ENCODE measurements at regions not wholly inside any gene's neighbourhood (a gene's known extent, or its start where the extent isn't known, plus 50 kb on each side); places are given as distances from the start of the nearest gene placed in this dataset.

DNA sequence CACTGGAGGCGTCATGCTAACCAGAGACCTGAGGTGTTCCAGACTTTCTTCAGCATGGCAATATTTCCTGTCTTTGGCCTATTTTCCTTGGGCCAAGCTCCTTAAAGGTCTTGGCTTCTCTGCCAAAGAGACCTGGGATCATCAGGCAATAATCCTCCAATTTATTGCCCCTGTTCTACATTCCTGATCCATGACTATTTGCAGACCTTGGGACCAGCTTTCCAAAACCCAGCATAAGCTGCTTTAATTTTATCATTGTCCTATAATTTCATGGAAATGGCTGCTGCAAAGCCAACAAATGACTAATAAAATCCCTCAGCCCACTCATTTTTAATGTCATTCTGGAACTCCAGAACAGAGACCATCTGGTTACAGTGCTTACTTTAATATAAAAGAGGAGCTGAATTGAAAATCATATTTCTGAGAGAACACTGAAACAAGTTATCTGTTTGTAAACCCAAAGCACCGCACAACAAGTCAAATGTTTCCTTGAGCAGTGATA, 166.9 kb upstream of the BTG1 start:
- no peak for DNase-seq (ENCODE audit: low read depth)
- TF ChIP-seq, protein P1, sequence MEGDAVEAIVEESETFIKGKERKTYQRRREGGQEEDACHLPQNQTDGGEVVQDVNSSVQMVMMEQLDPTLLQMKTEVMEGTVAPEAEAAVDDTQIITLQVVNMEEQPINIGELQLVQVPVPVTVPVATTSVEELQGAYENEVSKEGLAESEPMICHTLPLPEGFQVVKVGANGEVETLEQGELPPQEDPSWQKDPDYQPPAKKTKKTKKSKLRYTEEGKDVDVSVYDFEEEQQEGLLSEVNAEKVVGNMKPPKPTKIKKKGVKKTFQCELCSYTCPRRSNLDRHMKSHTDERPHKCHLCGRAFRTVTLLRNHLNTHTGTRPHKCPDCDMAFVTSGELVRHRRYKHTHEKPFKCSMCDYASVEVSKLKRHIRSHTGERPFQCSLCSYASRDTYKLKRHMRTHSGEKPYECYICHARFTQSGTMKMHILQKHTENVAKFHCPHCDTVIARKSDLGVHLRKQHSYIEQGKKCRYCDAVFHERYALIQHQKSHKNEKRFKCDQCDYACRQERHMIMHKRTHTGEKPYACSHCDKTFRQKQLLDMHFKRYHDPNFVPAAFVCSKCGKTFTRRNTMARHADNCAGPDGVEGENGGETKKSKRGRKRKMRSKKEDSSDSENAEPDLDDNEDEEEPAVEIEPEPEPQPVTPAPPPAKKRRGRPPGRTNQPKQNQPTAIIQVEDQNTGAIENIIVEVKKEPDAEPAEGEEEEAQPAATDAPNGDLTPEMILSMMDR (IDR thresholded peaks at IDR 0.05; ENCODE audit: insufficient read depth, low read depth, low read length, missing control alignments): no peak
- H3K4me3 ChIP-seq (ENCODE audit: low read length): no peak overlapping the region

DNA sequence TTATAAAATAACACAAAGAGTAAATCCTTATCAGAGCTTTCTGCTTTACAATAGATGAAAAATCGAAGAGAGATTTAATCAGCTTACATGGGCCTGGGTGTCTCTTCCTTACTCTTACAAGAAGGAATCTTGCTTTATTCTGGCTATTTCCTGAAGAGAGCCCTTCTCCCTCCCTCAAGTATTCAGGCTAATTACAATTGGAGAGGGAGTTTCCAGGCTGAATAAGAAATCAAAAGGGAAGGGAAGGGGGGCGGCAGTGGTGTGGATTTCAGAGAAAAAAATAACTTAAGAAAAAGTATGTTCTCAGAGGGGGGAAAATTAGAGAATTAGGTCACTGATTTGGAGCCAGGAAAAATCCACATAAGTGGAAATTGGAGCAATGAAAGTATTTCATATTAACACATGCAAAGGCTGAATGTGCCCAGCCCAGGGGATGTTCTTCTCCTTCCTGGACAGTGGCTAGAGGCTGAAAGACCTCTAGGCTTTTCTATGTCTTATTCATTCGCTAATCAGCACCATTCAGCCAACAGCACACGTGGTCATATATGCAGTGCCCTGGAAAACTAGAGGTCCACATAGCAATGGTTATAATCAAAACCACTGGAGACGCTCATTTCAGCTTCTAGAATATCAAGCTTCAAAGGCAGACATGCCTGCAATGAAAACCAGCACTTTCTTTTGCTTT, 158.9 kb upstream of the BTG1 start:
- no peak overlapping the region for H3K4me3 ChIP-seq (ENCODE audit: low read length)
- DNase-seq (ENCODE audit: low read depth): no peak
- TF ChIP-seq, protein P1 (IDR thresholded peaks at IDR 0.05; ENCODE audit: insufficient read depth, low read depth, low read length, missing control alignments): no peak

DNA sequence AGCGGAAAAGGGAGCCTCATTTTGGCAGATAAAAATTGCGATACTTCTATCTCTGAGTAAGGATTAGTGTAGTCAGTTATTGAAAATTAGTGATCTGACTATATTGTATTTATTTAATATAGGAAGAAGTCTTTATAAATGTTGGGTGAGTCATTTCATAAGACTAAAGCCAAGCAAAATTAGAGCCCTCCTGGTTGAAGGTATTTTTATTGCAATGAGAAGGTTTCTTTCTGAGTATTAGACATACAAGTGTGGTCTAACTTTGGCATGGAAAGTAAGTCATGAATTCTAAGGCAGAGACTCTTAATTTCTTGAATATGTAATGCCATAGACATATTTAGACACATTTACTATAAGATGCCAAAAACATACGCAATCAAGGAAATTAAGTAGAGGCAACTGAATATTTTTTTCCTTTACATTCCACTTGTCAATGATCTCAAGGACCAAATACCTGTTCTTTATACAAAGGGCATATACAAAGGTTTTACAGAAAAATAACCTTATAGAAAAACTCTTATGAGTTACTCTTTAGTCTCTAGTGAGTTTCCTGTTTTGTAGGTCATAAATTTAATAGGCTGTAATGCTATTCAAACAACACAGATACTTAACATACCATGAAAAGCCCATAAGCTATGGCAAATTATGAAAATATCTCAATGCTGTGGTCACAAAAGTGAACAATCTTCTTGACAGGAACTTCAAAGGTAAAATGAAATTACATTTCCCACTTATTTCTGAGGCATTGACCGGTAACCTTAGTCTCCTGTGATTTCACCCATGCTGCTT, 156.6 kb upstream of the BTG1 start:
- TF ChIP-seq, protein P1 (IDR thresholded peaks at IDR 0.05; ENCODE audit: insufficient read depth, low read depth, low read length, missing control alignments): no peak
- H3K4me3 ChIP-seq (ENCODE audit: low read length): no peak overlapping the region
- DNase-seq (ENCODE audit: low read depth): no peak

DNA sequence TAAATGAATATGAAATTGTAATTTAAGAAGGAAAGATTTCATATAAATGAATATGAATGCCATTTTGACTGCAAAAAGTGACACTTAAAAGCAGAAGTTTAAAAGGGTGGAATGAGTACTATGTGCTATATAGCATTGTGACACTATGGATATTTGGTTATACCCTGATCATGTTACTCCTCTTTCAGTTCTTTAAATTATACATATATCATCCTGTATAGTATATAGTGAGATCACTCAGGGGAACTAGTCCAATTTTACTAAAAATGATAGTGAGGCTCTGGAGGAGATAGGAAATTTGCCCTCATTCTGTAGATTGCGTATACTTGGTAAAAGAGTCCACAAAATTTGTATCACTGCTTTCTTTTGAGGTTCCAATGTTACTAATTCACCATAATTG, 155.7 kb upstream of the BTG1 start:
- no peak overlapping the region for H3K4me3 ChIP-seq (ENCODE audit: low read length)
- TF ChIP-seq, protein P1 (IDR thresholded peaks at IDR 0.05; ENCODE audit: insufficient read depth, low read depth, low read length, missing control alignments): no peak
- no peak for DNase-seq (ENCODE audit: low read depth)

DNA sequence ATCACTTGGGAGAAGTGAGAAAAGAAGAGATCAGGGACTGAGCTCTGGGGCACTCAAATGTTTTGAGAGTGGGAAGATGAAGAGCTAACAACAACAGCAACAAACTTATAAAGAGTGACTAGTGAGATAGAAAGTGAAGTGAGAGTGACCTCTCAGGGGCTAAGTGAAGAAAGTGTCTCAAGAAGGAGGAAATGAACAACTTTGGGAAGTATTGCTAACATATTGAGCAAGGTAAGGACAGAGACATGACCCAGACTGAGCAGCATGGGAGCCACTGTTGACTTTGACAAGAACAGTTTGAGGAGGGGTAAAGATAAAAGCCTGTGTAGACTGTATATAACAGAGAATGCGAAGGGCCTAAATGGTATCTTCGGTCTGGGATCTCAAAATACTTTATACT, 155.1 kb upstream of the BTG1 start:
- TF ChIP-seq, protein P1 (IDR thresholded peaks at IDR 0.05; ENCODE audit: insufficient read depth, low read depth, low read length, missing control alignments): no peak
- no peak for DNase-seq (ENCODE audit: low read depth)
- H3K4me3 ChIP-seq (ENCODE audit: low read length): no peak overlapping the region

DNA sequence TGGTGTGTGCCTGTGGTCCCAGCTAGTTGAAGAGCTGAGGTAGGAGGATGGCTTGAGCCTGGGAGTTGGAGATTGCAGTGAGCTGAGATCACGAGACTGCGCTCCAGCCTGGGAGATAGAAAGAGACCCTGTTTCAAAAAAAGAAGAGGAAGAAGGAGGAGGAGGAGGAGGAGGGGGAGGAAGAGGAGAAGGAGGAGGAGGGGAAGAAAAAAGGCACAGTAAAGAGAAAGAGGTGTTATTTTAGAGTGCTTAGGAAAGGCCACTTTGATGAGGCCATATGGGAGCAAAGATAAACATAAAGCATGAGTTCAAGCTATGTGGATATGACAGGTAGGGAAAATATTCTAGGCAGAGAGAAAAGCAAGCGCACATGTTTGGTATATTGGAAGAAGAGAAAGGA, 154.1 kb upstream of the BTG1 start:
- no peak for DNase-seq (ENCODE audit: low read depth)
- H3K4me3 ChIP-seq (ENCODE audit: low read length): no peak overlapping the region
- TF ChIP-seq, protein P1 (IDR thresholded peaks at IDR 0.05; ENCODE audit: insufficient read depth, low read depth, low read length, missing control alignments): no peak
